ENCODE measurements at regions not wholly inside any gene's neighbourhood (a gene's known extent, or its start where the extent isn't known, plus 50 kb on each side); places are given as distances from the start of the nearest gene placed in this dataset.

DNA sequence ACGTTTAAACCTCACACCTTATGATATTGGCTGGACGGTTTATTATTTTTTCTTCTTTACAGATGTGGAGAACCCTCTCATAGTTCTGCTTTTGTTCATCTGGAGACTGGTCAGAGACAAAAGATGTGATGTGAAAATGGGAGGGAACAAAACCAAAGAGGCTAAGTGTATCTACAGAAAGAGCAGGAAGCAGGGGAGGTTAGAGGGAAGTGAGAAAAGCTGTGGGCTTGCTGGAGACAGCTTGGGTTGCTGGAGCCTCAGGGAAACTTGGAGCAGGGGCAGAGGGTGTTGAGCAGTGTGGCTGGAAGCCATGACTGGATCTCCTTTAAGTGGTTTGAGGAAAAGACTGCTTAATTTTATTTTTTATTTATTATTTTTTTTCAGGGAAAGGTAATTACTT is 79.0 kb upstream of the SNX19 start:
- TF ChIP-seq CTCF (IDR thresholded peaks at IDR 0.05; ENCODE audit: low read length) (no peak), EZH2 (IDR thresholded peaks at IDR 0.05; ENCODE audit: borderline replicate concordance, low read length) (no peak)

Data from OCI-LY1 (cell line).